Neural cell (in vitro differentiated cells): ENCODE measurements at regions not wholly inside any gene's neighbourhood (a gene's known extent, or its start where the extent isn't known, plus 50 kb on each side); places are given as distances from the start of the nearest gene placed in this dataset.

Experiments used
- CTCF ChIP-seq: fragments of 450-650 bp; IDR thresholded peaks from 2 replicates; pipeline ENCODE4 v1.5.1; 2014; ENCODE audit warnings: antibody characterized with exemption, mild to moderate bottlenecking, moderate library complexity; ENCODE audit not compliant: poor library complexity, severe bottlenecking
- EP300 ChIP-seq: fragments of 450-650 bp; conservative IDR thresholded peaks from 2 replicates; pipeline ENCODE4 v1.6.1; 2014; ENCODE audit warnings: antibody characterized with exemption, mild to moderate bottlenecking, moderate library complexity; ENCODE audit not compliant: poor library complexity, severe bottlenecking
- EZH2 ChIP-seq: fragments of 200-600, 300-800 bp; shearing (Covaris generic), sonication (generic); IDR thresholded peaks from 2 replicates; pipeline ENCODE4 v1.6.1; 2014; ENCODE audit warnings: antibody characterized with exemption, low read length, borderline replicate concordance, mild to moderate bottlenecking; ENCODE audit not compliant: insufficient read depth, poor library complexity, severe bottlenecking
- MXI1 ChIP-seq: fragments of 450-650 bp; conservative IDR thresholded peaks from 2 replicates; pipeline ENCODE4 v1.6.1; 2014; ENCODE audit warnings: antibody characterized with exemption, mild to moderate bottlenecking; ENCODE audit not compliant: poor library complexity, severe bottlenecking
- POLR2AphosphoS5 ChIP-seq: IDR thresholded peaks from 2 replicates; pipeline ENCODE4 v1.6.1; 2012
- RAD21 ChIP-seq: fragments of 450-650 bp; conservative IDR thresholded peaks from 2 replicates; pipeline ENCODE4 v1.6.1; 2014; ENCODE audit warnings: antibody characterized with exemption, mild to moderate bottlenecking, moderate library complexity
- TAF1 ChIP-seq: IDR thresholded peaks from 2 replicates; pipeline ENCODE4 v1.6.1; 2012; ENCODE audit warnings: low read depth
- TF ChIP-seq, protein P1 (sequence below): IDR thresholded peaks from 2 replicates; pipeline ENCODE4 v1.6.1; 2012; ENCODE audit warnings: borderline replicate concordance

DNA sequence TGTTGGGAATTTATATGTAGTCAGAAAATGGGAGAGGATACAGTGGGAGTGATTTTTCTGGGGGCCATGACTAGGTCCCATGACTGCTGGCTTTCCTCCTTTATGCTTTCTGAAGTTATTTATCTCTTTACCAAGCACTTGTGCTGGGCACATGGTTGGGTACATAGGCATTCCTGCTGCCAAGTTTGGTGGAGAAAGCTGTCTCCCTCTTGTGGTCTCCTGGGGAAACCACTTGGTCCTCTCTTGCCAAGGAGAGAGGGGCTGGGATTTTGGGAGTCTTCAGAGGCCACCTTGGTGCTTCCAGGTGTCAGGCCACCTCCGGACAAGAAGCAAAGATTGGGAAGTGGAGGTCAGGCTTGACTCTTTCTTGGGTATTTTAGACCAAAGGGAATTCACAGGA is 120.2 kb upstream of the KCNE2 start:
- TF ChIP-seq CTCF (no peak), TAF1 (no peak), POLR2AphosphoS5 (no peak), EP300 (no peak), EZH2 (no peak), MXI1 (no peak), RAD21 (no peak)
- TF ChIP-seq, protein P1, sequence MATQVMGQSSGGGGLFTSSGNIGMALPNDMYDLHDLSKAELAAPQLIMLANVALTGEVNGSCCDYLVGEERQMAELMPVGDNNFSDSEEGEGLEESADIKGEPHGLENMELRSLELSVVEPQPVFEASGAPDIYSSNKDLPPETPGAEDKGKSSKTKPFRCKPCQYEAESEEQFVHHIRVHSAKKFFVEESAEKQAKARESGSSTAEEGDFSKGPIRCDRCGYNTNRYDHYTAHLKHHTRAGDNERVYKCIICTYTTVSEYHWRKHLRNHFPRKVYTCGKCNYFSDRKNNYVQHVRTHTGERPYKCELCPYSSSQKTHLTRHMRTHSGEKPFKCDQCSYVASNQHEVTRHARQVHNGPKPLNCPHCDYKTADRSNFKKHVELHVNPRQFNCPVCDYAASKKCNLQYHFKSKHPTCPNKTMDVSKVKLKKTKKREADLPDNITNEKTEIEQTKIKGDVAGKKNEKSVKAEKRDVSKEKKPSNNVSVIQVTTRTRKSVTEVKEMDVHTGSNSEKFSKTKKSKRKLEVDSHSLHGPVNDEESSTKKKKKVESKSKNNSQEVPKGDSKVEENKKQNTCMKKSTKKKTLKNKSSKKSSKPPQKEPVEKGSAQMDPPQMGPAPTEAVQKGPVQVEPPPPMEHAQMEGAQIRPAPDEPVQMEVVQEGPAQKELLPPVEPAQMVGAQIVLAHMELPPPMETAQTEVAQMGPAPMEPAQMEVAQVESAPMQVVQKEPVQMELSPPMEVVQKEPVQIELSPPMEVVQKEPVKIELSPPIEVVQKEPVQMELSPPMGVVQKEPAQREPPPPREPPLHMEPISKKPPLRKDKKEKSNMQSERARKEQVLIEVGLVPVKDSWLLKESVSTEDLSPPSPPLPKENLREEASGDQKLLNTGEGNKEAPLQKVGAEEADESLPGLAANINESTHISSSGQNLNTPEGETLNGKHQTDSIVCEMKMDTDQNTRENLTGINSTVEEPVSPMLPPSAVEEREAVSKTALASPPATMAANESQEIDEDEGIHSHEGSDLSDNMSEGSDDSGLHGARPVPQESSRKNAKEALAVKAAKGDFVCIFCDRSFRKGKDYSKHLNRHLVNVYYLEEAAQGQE, result no peak
